ENCODE measurements at regions not wholly inside any gene's neighbourhood (a gene's known extent, or its start where the extent isn't known, plus 50 kb on each side); places are given as distances from the start of the nearest gene placed in this dataset.
A peak's percentile ranks its signal among the peaks of the same experiment; 100 is the strongest.
"Not testable (repeated sequence)": the region's sequence is repeated elsewhere in the genome, so short reads cannot be mapped to it uniquely, and the experiment has no call there.

- H3K27me3 Mint-ChIP-seq (ENCODE audit: insufficient read depth), result no peaks in the 10 kb centered on the region
- TF ChIP-seq, protein P1, sequence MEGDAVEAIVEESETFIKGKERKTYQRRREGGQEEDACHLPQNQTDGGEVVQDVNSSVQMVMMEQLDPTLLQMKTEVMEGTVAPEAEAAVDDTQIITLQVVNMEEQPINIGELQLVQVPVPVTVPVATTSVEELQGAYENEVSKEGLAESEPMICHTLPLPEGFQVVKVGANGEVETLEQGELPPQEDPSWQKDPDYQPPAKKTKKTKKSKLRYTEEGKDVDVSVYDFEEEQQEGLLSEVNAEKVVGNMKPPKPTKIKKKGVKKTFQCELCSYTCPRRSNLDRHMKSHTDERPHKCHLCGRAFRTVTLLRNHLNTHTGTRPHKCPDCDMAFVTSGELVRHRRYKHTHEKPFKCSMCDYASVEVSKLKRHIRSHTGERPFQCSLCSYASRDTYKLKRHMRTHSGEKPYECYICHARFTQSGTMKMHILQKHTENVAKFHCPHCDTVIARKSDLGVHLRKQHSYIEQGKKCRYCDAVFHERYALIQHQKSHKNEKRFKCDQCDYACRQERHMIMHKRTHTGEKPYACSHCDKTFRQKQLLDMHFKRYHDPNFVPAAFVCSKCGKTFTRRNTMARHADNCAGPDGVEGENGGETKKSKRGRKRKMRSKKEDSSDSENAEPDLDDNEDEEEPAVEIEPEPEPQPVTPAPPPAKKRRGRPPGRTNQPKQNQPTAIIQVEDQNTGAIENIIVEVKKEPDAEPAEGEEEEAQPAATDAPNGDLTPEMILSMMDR (IDR thresholded peaks at IDR 0.05), result no peak
Observed at GRCh38 chr7:142439739-142440138, 181.9 kb upstream of the PRSS58 start.

DNA sequence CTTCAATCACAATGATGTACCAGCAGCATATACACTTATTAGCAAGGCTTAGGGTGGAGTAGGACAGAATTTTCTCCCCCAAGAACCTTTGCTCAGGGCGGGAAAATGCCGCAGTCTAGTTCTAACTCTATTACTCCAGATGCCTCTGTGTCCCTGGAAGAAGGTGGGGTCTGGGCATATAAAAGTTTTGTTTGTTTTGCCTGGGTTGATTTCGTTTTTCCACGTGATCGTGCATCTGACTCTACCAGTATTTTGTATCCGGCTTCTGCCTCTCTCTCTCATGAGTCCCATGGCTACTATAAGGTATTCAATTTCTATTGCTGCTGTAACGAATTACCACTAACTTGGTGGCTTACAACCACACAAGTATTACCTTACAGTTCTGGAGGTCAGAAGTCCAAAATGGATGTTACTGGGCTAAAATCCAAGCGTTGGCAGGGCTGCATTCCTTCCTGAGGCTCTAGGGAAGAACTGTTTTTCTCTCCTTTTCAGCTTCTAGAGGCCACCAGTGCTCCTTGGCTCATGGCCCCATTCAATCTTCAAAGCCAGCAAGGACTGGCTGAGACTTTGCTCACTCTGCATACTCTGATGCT lies 181.2 kb upstream of the PRSS58 start:
- H3K27ac Mint-ChIP-seq, result peak overlapping the region; percentile 91
- H3K27me3 Mint-ChIP-seq (ENCODE audit: insufficient read depth), result no peaks in the 10 kb centered on the region
- TF ChIP-seq, protein P1 (IDR thresholded peaks at IDR 0.05), result no peak
- no peak for DNase-seq
- no peak overlapping the region; the same call in 1 of the 2 replicates for H3K4me3 Mint-ChIP-seq
- peaks cover 89% of the 10 kb centered on the region for H3K4me1 Mint-ChIP-seq (ENCODE audit: low read depth)
- H3K9me3 Mint-ChIP-seq, result peaks cover 3% of the 10 kb centered on the region; the same call in 1 of the 2 replicates
- H3K36me3 Mint-ChIP-seq (ENCODE audit: low read depth), result peaks cover 4% of the 10 kb centered on the region; the same call in 1 of the 2 replicates

More at GRCh38 chr7:142439739-142440138, 181.9 kb upstream of the PRSS58 start:
- H3K4me3 Mint-ChIP-seq, result peak overlapping the region; percentile 46
- peaks cover 4% of the 10 kb centered on the region; the same call in 1 of the 2 replicates for H3K36me3 Mint-ChIP-seq (ENCODE audit: low read depth)
- no peak for DNase-seq
- peaks cover 89% of the 10 kb centered on the region for H3K4me1 Mint-ChIP-seq (ENCODE audit: low read depth)
- H3K27ac Mint-ChIP-seq, result peak overlapping the region; percentile 91
- H3K9me3 Mint-ChIP-seq, result peaks cover 3% of the 10 kb centered on the region; the same call in 1 of the 2 replicates

- Mint-ChIP-seq H3K36me3 (ENCODE audit: low read depth) (peaks cover 4% of the 10 kb centered on the region; the same call in 1 of the 2 replicates), H3K27ac (peak overlapping the region; percentile 44), H3K4me3 (no peak overlapping the region), H3K9me3 (peaks cover 3% of the 10 kb centered on the region; the same call in 1 of the 2 replicates), H3K27me3 (ENCODE audit: insufficient read depth) (no peaks in the 10 kb centered on the region), H3K4me1 (ENCODE audit: low read depth) (peaks cover 88% of the 10 kb centered on the region)
- DNase-seq, result peak; percentile 39
- TF ChIP-seq, protein P1 (IDR thresholded peaks at IDR 0.05), result peak; percentile 93
Observed at GRCh38 chr7:142438235-142438922, 180.5 kb upstream of the PRSS58 start.

DNA sequence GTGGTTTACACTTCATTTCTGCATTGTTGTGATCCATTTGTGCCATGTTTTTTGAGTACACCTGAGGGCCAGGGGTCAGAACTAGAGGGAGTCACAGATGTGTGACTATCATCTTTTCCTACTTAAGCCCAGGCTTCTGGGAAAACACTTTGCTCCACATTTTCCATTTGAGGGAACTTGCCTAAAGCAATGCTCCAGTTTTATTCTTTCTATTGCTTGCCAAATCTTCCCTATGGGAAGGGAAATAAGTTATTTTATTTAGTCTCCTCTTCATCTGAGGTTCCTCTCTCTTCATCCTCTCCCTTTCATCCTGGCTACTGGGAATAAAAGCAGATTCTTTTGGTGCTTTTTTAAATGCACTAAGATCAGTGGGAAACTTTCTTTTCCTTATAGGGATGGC lies 179.9 kb upstream of the PRSS58 start:
- Mint-ChIP-seq H3K27me3 (ENCODE audit: insufficient read depth) (no peaks in the 10 kb centered on the region), H3K4me3 (no peak overlapping the region), H3K4me1 (ENCODE audit: low read depth) (peaks cover 82% of the 10 kb centered on the region), H3K27ac (no peak overlapping the region), H3K9me3 (peaks cover 3% of the 10 kb centered on the region; the same call in 1 of the 2 replicates), H3K36me3 (ENCODE audit: low read depth) (peaks cover 4% of the 10 kb centered on the region; the same call in 1 of the 2 replicates)
- no peak for DNase-seq
- TF ChIP-seq, protein P1 (IDR thresholded peaks at IDR 0.05), result no peak

DNA sequence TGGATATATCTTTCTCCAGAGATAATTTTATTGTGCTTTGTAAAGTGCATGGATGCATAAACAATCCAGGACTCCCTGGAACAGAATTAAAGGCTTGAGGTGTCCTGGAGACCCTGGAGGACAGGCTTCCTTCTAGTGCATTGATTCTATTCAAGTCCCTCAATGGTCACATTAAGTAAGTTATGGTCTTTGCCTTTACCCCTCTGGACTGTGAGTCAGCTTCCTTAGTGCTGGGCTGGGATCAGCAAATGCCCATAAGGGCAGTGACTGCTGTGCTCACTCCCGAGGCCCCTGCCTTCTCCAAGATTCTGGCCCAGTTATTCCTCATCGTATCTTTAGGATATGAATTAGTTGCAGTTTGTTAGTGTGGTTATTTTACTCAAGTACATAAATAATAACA lies 178.7 kb upstream of the PRSS58 start:
- no peaks in the 10 kb centered on the region for H3K27me3 Mint-ChIP-seq (ENCODE audit: insufficient read depth)
- TF ChIP-seq, protein P1 (IDR thresholded peaks at IDR 0.05), result no peak
- H3K4me3 Mint-ChIP-seq, result no peak overlapping the region
- H3K4me1 Mint-ChIP-seq (ENCODE audit: low read depth), result peaks cover 73% of the 10 kb centered on the region
- DNase-seq, result no peak
- H3K27ac Mint-ChIP-seq, result no peak overlapping the region
- H3K36me3 Mint-ChIP-seq (ENCODE audit: low read depth), result peaks cover 4% of the 10 kb centered on the region; the same call in 1 of the 2 replicates
- peaks cover 3% of the 10 kb centered on the region; the same call in 1 of the 2 replicates for H3K9me3 Mint-ChIP-seq

DNA sequence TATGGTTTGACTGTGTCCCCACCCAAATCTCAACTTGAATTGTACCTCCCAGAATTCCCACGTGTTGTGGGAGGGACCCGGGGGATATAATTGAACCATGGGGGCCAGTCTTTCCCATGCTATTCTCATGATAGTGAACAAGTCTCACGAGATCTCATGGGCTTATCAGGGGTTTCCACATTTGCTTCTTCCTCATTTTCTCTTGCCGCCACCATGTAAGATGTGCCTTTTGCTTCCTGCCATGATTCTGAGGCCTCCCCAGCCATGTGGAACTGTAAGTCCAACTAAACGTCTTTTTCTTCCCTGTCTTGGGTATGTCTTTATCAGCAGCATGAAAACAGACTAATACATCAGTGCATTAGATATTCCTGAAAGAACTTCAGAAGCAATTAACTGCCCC lies 177.7 kb upstream of the PRSS58 start:
- H3K9me3 Mint-ChIP-seq; H3K4me3 Mint-ChIP-seq; DNase-seq; H3K27ac Mint-ChIP-seq; H3K36me3 Mint-ChIP-seq (ENCODE audit: low read depth); H3K27me3 Mint-ChIP-seq (ENCODE audit: insufficient read depth): not testable (repeated sequence)
- H3K4me1 Mint-ChIP-seq (ENCODE audit: low read depth), result peaks cover 63% of the 10 kb centered on the region
